Sigmoid colon (tissue), 6 donors: ENCODE measurements at regions not wholly inside any gene's neighbourhood (a gene's known extent, or its start where the extent isn't known, plus 50 kb on each side); places are given as distances from the start of the nearest gene placed in this dataset.
A peak's percentile ranks its signal among the peaks of the same experiment; 100 is the strongest.

Experiments
- DNase-seq: peaks from one replicate; pipeline ENCODE4 v3.0.0-alpha.2; 2019
- H3K27ac ChIP-seq, 4 donors: fragments of 200-600 bp; sonication (generic); one replicate each; pipeline ENCODE4 v1.5.1; 2016 to 2019; ENCODE audit warnings: mild to moderate bottlenecking in 1 of 4
- H3K27me3 ChIP-seq, 3 donors: fragments of 200-600 bp; sonication (generic); one replicate each; pipeline ENCODE4 v1.5.1; 2019; ENCODE audit warnings: mild to moderate bottlenecking in 1 of 3
- H3K36me3 ChIP-seq, 4 donors: fragments of 200-600 bp; sonication (generic); one replicate each; pipeline ENCODE4 v1.5.1; 2016 to 2019
- H3K4me1 ChIP-seq, 4 donors: fragments of 200-600 bp; sonication (generic); one replicate each; pipeline ENCODE4 v1.5.1; 2017 to 2019
- H3K4me3 ChIP-seq, 4 donors: fragments of 200-600 bp; sonication (generic); one replicate each; pipeline ENCODE4 v1.5.1; 2017 to 2019; ENCODE audit warnings: mild to moderate bottlenecking in 2 of 4, moderate library complexity in 1 of 4
- H3K9me3 ChIP-seq, 4 donors: fragments of 200-600 bp in 3 of 4; sonication (generic) in 3 of 4; one replicate each; pipeline versions ENCODE4 v1.5.1 to v1.6.1; 2013 to 2019
- CTCF ChIP-seq, 4 experiments: fragments of 450-650 bp in 3 of 4; fragments of 200-600 bp in 1 of 4; IDR thresholded peaks; one replicate each; pipeline ENCODE4 v1.5.1; 2016 to 2019; ENCODE audit warnings: antibody characterized with exemption in 4 of 4, mild to moderate bottlenecking in 3 of 4, moderate library complexity in 2 of 4
- EP300 ChIP-seq, 4 donors: sonication (generic); formaldehyde crosslinking; IDR thresholded peaks; one replicate each; pipeline ENCODE4 v1.6.1; 2017; ENCODE audit warnings: antibody characterized with exemption in 4 of 4
- POLR2A ChIP-seq, 2 donors: fragments of 450-650 bp; IDR thresholded peaks; one replicate each; pipeline ENCODE4 v1.6.1; 2016; ENCODE audit warnings: antibody characterized with exemption in 2 of 2, mild to moderate bottlenecking in 2 of 2, moderate library complexity in 2 of 2
- POLR2AphosphoS5 ChIP-seq, 4 donors: sonication (generic); formaldehyde crosslinking; IDR thresholded peaks; one replicate each; pipeline ENCODE4 v1.6.1; 2017; ENCODE audit warnings: antibody characterized with exemption in 4 of 4
- WGBS, 2 donors: extraction: QIAGEN DNeasy Blood & Tissue Kit; methylation state at CpG; one replicate each; pipeline ENCODE4 v1.1.7; 2013; 5-methylcytosine and 5-hydroxymethylcytosine counted together
- intact Hi-C: fragments of 100-400 bp; cut with DNase I; formaldehyde crosslinking; loops from one replicate; pipeline ENCODE4 v1.15.1; 2023
- donor health status: healthy with polysubstance abuse.
- donor health status: healthy.

GRCh38 chr16:86970726-86971125, 346.5 kb downstream of the C16orf95 start:
- H3K36me3 ChIP-seq = no peaks in the 10 kb centered on the region
- no peak overlapping the region for H3K4me3 ChIP-seq
- no peak for DNase-seq
- TF ChIP-seq CTCF (IDR thresholded peaks at IDR 0.05) (no peak), POLR2AphosphoS5 (IDR thresholded peaks at IDR 0.05) (no peak), EP300 (IDR thresholded peaks at IDR 0.05) (no peak), POLR2A (IDR thresholded peaks at IDR 0.05) (no peak)
- H3K4me1 ChIP-seq = peaks cover 0 to 6% (median 0%) of the 10 kb centered on the region in 4 donors
- H3K27me3 ChIP-seq = peaks cover 0 to 9% (median 0%) of the 10 kb centered on the region in 3 donors
- H3K9me3 ChIP-seq = no peaks in the 10 kb centered on the region
- intact Hi-C loops = no loop called here
- no peak overlapping the region for H3K27ac ChIP-seq
- 89% methylated on average over 4 of the region's 4 CpGs for WGBS, 2 donors

GRCh38 chr16:86971251-86971650, 345.9 kb downstream of the C16orf95 start:
- no peaks in the 10 kb centered on the region for H3K9me3 ChIP-seq
- no peak overlapping the region for H3K4me3 ChIP-seq
- H3K27ac ChIP-seq = no peak overlapping the region
- WGBS, 2 donors = 78 to 79% methylated on average over 8 of the region's 8 CpGs
- no peaks in the 10 kb centered on the region for H3K36me3 ChIP-seq
- DNase-seq = no peak
- peaks cover 0 to 9% (median 0%) of the 10 kb centered on the region in 3 donors for H3K27me3 ChIP-seq
- no peak for TF ChIP-seq CTCF (IDR thresholded peaks at IDR 0.05)
- TF ChIP-seq POLR2A (IDR thresholded peaks at IDR 0.05) = no peak
- TF ChIP-seq POLR2AphosphoS5 (IDR thresholded peaks at IDR 0.05) = no peak
- TF ChIP-seq EP300 (IDR thresholded peaks at IDR 0.05) = no peak
- intact Hi-C loops = no loop called here
- H3K4me1 ChIP-seq = peaks cover 0 to 9% (median 0%) of the 10 kb centered on the region in 4 donors

GRCh38 chr16:86974120-86974519, 343.1 kb downstream of the C16orf95 start:
- Histone ChIP-seq H3K36me3 (no peaks in the 10 kb centered on the region), H3K27me3 (peaks cover 0 to 9% (median 0%) of the 10 kb centered on the region in 3 donors), H3K9me3 (no peaks in the 10 kb centered on the region), H3K4me3 (no peak overlapping the region), H3K4me1 (peaks cover 0 to 9% (median 0%) of the 10 kb centered on the region in 4 donors), H3K27ac (no peak overlapping the region)
- intact Hi-C loops = no loop called here
- 88 to 90% methylated on average over 2 of the region's 2 CpGs for WGBS, 2 donors
- no peak for TF ChIP-seq EP300 (IDR thresholded peaks at IDR 0.05)
- no peak for TF ChIP-seq CTCF (IDR thresholded peaks at IDR 0.05)
- TF ChIP-seq POLR2AphosphoS5 (IDR thresholded peaks at IDR 0.05) = no peak
- TF ChIP-seq POLR2A (IDR thresholded peaks at IDR 0.05) = no peak
- no peak for DNase-seq

- TF ChIP-seq EP300 (IDR thresholded peaks at IDR 0.05) (no peak), POLR2AphosphoS5 (IDR thresholded peaks at IDR 0.05) (peak in 1 of 4 donors; percentile 34)
- 29 to 45% methylated on average over 2 of the region's 2 CpGs for WGBS, 2 donors
- H3K4me1 ChIP-seq = peaks cover 0 to 9% (median 0%) of the 10 kb centered on the region in 4 donors
- H3K9me3 ChIP-seq = no peaks in the 10 kb centered on the region
- no peaks in the 10 kb centered on the region for H3K36me3 ChIP-seq
- intact Hi-C loops = no loop called here
- no peak overlapping the region for H3K4me3 ChIP-seq
- DNase-seq = no peak
- H3K27ac ChIP-seq = peak overlapping the region in 1 of 4 donors; percentile 41
- peaks cover 0 to 6% (median 0%) of the 10 kb centered on the region in 3 donors for H3K27me3 ChIP-seq
Observed at GRCh38 chr16:86975445-86975844, 341.7 kb downstream of the C16orf95 start.

GRCh38 chr16:86977076-86977676, 340.0 kb downstream of the C16orf95 start:
- peaks cover 0 to 9% (median 0%) of the 10 kb centered on the region in 4 donors for H3K4me1 ChIP-seq
- WGBS, 2 donors = 84 to 91% methylated on average over 17 of the region's 17 CpGs
- H3K36me3 ChIP-seq = no peaks in the 10 kb centered on the region
- DNase-seq = peak; percentile 55
- TF ChIP-seq POLR2AphosphoS5 (IDR thresholded peaks at IDR 0.05) (no peak), POLR2A (IDR thresholded peaks at IDR 0.05) (no peak), CTCF (IDR thresholded peaks at IDR 0.05) (no peak), EP300 (IDR thresholded peaks at IDR 0.05) (no peak)
- intact Hi-C loops = no loop called here
- no peak overlapping the region for H3K4me3 ChIP-seq
- H3K9me3 ChIP-seq = no peaks in the 10 kb centered on the region
- no peak overlapping the region for H3K27ac ChIP-seq
- H3K27me3 ChIP-seq = no peaks in the 10 kb centered on the region
